K562 (cell line): ENCODE measurements at regions not wholly inside any gene's neighbourhood (a gene's known extent, or its start where the extent isn't known, plus 50 kb on each side); places are given as distances from the start of the nearest gene placed in this dataset.

ENCODE experiments used
- ATAC-seq: fragments of 200-7000 bp; cut with Tn5 transposase; 3 replicates; pipeline ENCODE4 v1.9.1; 2020; ENCODE audit warnings: moderate library complexity
- BruUV-seq: library from RNA; stranded (reverse); fragments of 400-500 nt; replicated peaks from 2 replicates; lab custom pipeline; 2021; lab: Mats Ljungman, UMichigan
- CTCF ChIA-PET: fragments of 300-600 bp; formaldehyde crosslinking; extraction: SDS; loops from one replicate; lab custom pipeline; 2021; ENCODE audit warnings: low intra/inter-chr PET ratio; lab: Yijun Ruan, JAX
- POLR2A ChIA-PET: fragments of 300-600, 350-650 bp; sonication (Branson Sonifier 250); formaldehyde crosslinking; extraction: SDS; loops from one replicate; lab custom pipeline; 2021; ENCODE audit warnings: antibody characterized with exemption, inconsistent platforms; lab: Yijun Ruan, JAX
- DNase-seq, 4 experiments: peaks; one replicate each; pipeline versions ENCODE4 v3.0.0 to v3.0.0-alpha.2; 2011 to 2018; ENCODE audit warnings: low spot score in 3 of 4, mixed read lengths in 3 of 4; ENCODE audit errors: extremely low read depth in 1 of 4
- FAIRE-seq: peaks from 2 replicates; lab custom pipeline; 2011; peaks lifted over from hg19 to GRCh38; lab: Jason Lieb, UNC
- H2AFZ ChIP-seq: 2 replicates; pipeline ENCODE4 v1.6.0; 2011; ENCODE audit warnings: low read depth, low read length, control low read depth, inconsistent platforms
- H3K27ac ChIP-seq: fragments of 200-600 bp; 3 replicates; pipeline ENCODE4 v1.8.0; 2011; ENCODE audit warnings: low read depth, mild to moderate bottlenecking, control low read depth, inconsistent platforms, low read length, moderate library complexity, mixed read lengths; ENCODE audit errors: extremely low read depth
- H3K27me3 ChIP-seq, 2 experiments: fragments of 300-600 bp in 1 of 2; 2 replicates in 1 of 2; 3 replicates in 1 of 2; pipeline versions ENCODE4 v1.6.0 to v1.8.0; 2011; ENCODE audit warnings: inconsistent platforms in 2 of 2, low read length in 2 of 2, mild to moderate bottlenecking in 1 of 2, mixed read lengths in 1 of 2, moderate library complexity in 1 of 2; ENCODE audit not compliant: control insufficient read depth in 2 of 2, insufficient read depth in 2 of 2
- H3K36me3 ChIP-seq: fragments of 300-600 bp; 3 replicates; pipeline ENCODE4 v1.8.0; 2011; ENCODE audit warnings: mild to moderate bottlenecking, low read length, inconsistent platforms; ENCODE audit not compliant: control insufficient read depth, insufficient read depth
- H3K4me1 ChIP-seq, 2 experiments: fragments of 200-600 bp in 1 of 2; replicated peaks in 1 of 2; 2 replicates in 1 of 2; 3 replicates in 1 of 2; pipeline versions ENCODE4 v1.5.1 to v1.8.0; 2011; ENCODE audit warnings: inconsistent platforms in 2 of 2, low read length in 2 of 2, mild to moderate bottlenecking in 1 of 2, mixed read lengths in 1 of 2, moderate library complexity in 1 of 2; ENCODE audit not compliant: control insufficient read depth in 2 of 2, insufficient read depth in 2 of 2
- H3K4me2 ChIP-seq: 2 replicates; pipeline ENCODE4 v1.6.1; 2011; ENCODE audit warnings: low read length, control low read depth, inconsistent platforms, mixed read lengths; ENCODE audit not compliant: insufficient read depth
- H3K4me3 ChIP-seq: fragments of 200-600 bp; sonication (generic), shearing (Covaris generic); 2 replicates; pipeline ENCODE4 v1.5.1; 2016; ENCODE audit warnings: control low read depth, inconsistent platforms
- H3K79me2 ChIP-seq: fragments of 200-600 bp; 3 replicates; pipeline ENCODE4 v1.8.0; 2011; ENCODE audit warnings: low read length, inconsistent platforms; ENCODE audit not compliant: control insufficient read depth, insufficient read depth
- H3K9ac ChIP-seq, 2 experiments: 2 replicates each; pipeline versions ENCODE4 v1.6.0 to v1.6.1; 2011; ENCODE audit warnings: low read depth in 2 of 2, low read length in 2 of 2, control low read depth in 1 of 2, inconsistent platforms in 1 of 2, mild to moderate bottlenecking in 1 of 2, mixed read lengths in 1 of 2; ENCODE audit not compliant: insufficient read depth in 1 of 2
- H3K9me1 ChIP-seq: one replicate; pipeline ENCODE4 v1.6.0; 2011; ENCODE audit warnings: inconsistent platforms, mild to moderate bottlenecking, low read length, moderate library complexity; ENCODE audit not compliant: control insufficient read depth, insufficient read depth
- H3K9me3 ChIP-seq: replicated peaks from 2 replicates; pipeline ENCODE4 v1.5.1; 2011; ENCODE audit warnings: low read depth, low read length, inconsistent platforms; ENCODE audit not compliant: control insufficient read depth, insufficient read depth
- H4K20me1 ChIP-seq: replicated peaks from 2 replicates; pipeline ENCODE4 v1.6.1; 2011; ENCODE audit warnings: low read length, inconsistent platforms, mixed read lengths; ENCODE audit not compliant: control insufficient read depth, insufficient read depth
- ARNT ChIP-seq, 2 experiments: fragments of 450-650 bp; IDR thresholded peaks; 2 replicates each; pipeline ENCODE4 v1.6.1; 2016; ENCODE audit warnings: mild to moderate bottlenecking in 1 of 2
- BCOR ChIP-seq: fragments of 450-650 bp; IDR thresholded peaks from 2 replicates; pipeline ENCODE4 v1.6.1; 2016
- GTF2F1 ChIP-seq: IDR thresholded peaks from 2 replicates; pipeline ENCODE4 v1.6.1; 2011; ENCODE audit warnings: low read depth, low read length, improper control_type of control experiment
- MCM5 ChIP-seq: fragments of 450-650 bp; IDR thresholded peaks from 2 replicates; pipeline ENCODE4 v1.6.1; 2016; ENCODE audit warnings: low read depth
- MLLT1 ChIP-seq, 2 experiments: fragments of 450-650 bp; IDR thresholded peaks; 2 replicates each; pipeline ENCODE4 v1.6.1; 2016
- NELFE ChIP-seq: IDR thresholded peaks from 2 replicates; pipeline ENCODE4 v1.6.1; 2011; ENCODE audit warnings: mild to moderate bottlenecking; ENCODE audit not compliant: insufficient read depth, insufficient read length
- PHB2 ChIP-seq: fragments of 450-650 bp; IDR thresholded peaks from 2 replicates; pipeline ENCODE4 v1.6.1; 2017; ENCODE audit warnings: low read depth
- PRPF4 ChIP-seq: fragments of 200-400 bp; formaldehyde crosslinking; IDR thresholded peaks from one replicate; pipeline ENCODE4 v1.6.1; 2017; ENCODE audit warnings: low read length, low read depth, mild to moderate bottlenecking; ENCODE audit not compliant: insufficient read depth, poor library complexity, severe bottlenecking
- TRIM28 ChIP-seq: fragments of 450-650 bp; IDR thresholded peaks from 2 replicates; pipeline ENCODE4 v1.6.1; 2017
- ZBTB2 ChIP-seq: fragments of 450-650 bp; IDR thresholded peaks from 2 replicates; pipeline ENCODE4 v1.6.1; 2016; ENCODE audit warnings: antibody characterized with exemption
- ZC3H11A ChIP-seq: IDR thresholded peaks from 2 replicates; pipeline ENCODE4 v1.6.1; 2012; ENCODE audit warnings: low read depth, low read length, improper control_type of control experiment
- ZNF282 ChIP-seq: sonication (generic); formaldehyde crosslinking; IDR thresholded peaks from 2 replicates; pipeline ENCODE4 v1.8.1; 2023; ENCODE audit warnings: missing genetic modification reagents
- ZNF57 ChIP-seq: fragments of 450-650 bp; formaldehyde crosslinking; IDR thresholded peaks from 2 replicates; pipeline ENCODE4 v1.4.0; 2020; ENCODE audit warnings: mild to moderate bottlenecking, moderate library complexity
- ZNF740 ChIP-seq, 3 experiments: fragments of 200-800 bp in 1 of 3; sonication (Bioruptor generic) in 1 of 3; sonication (generic) in 1 of 3; formaldehyde crosslinking in 1 of 3; IDR thresholded peaks; 2 replicates each; pipeline versions ENCODE4 v1.6.1 to v1.8.0; 2016 to 2022; ENCODE audit warnings: mild to moderate bottlenecking in 2 of 3, missing compliant biosample characterization in 2 of 3, missing genetic modification characterization in 2 of 3, missing genetic modification reagents in 1 of 3
- WGBS: fragments of 100-300 bp; shearing (Covaris generic); methylation state at CpG from one replicate; pipeline ENCODE4 v1.1.6; 2016; ENCODE audit warnings: low coverage, mixed read lengths; ENCODE audit not compliant: insufficient coverage; ENCODE audit errors: missing lambda C conversion rate; 5-methylcytosine and 5-hydroxymethylcytosine counted together
- in situ Hi-C: fragments of 300-500 bp; cut with MboI; formaldehyde crosslinking; loops from 4 replicates; pipeline ENCODE4 v1.15.0; 2018; ENCODE audit warnings: inconsistent platforms, mixed read lengths
- intact Hi-C: fragments of 100-400 bp; cut with micrococcal nuclease; formaldehyde crosslinking; loops from 2 replicates; pipeline ENCODE4 v1.14.2; 2022

- no peaks in the 10 kb centered on the region for H3K36me3 ChIP-seq
- no TSS peak for BruUV-seq
- POLR2A ChIA-PET = no interaction called here
- intact Hi-C loops = no loop called here
- no peak overlapping the region for H3K4me3 ChIP-seq
- no peak overlapping the region for H3K27ac ChIP-seq
- TF ChIP-seq ZBTB2 (no peak), GTF2F1 (no peak), BCOR (no peak), PRPF4 (no peak), ZNF282 (CRISPR knock-in tag) (no peak), NELFE (no peak), TRIM28 (no peak), MCM5 (no peak), PHB2 (no peak), ZNF740 (CRISPR knock-in tag; IDR thresholded peaks at IDR 0.05) (no peak), ZNF740 (tag; IDR thresholded peaks at IDR 0.05) (no peak), MLLT1 (IDR thresholded peaks at IDR 0.05) (no peak), ARNT (IDR thresholded peaks at IDR 0.05) (no peak), ZNF57 (no peak), ZC3H11A (no peak)
- TF ChIP-seq, all 486 proteins: peak for 0
- H2AFZ ChIP-seq = no peak overlapping the region
- H3K27me3 ChIP-seq = peaks cover 2 to 56% of the 10 kb centered on the region in 2 experiments; a peak in 4 of 5 replicates
- no peaks in the 10 kb centered on the region for H3K4me1 ChIP-seq
- no peaks in the 10 kb centered on the region for H3K79me2 ChIP-seq
- ATAC-seq = no peak
- no peak for DNase-seq
- H4K20me1 ChIP-seq = no peaks in the 10 kb centered on the region
- FAIRE-seq = no peak
- no peaks in the 10 kb centered on the region for H3K9me3 ChIP-seq
- 0% methylated on average over 5 of the region's 8 CpGs for WGBS
- CTCF ChIA-PET = no interaction called here
- H3K9me1 ChIP-seq = no peaks in the 10 kb centered on the region
- in situ Hi-C loops = no loop called here
- no peak overlapping the region for H3K9ac ChIP-seq
- no peak overlapping the region for H3K4me2 ChIP-seq
These were observed 147.4 kb downstream of the TEX36 start for GRCh38 chr10:125535559-125535958.
